ENCODE measurements at regions not wholly inside any gene's neighbourhood (a gene's known extent, or its start where the extent isn't known, plus 50 kb on each side); places are given as distances from the start of the nearest gene placed in this dataset.
"Not testable (repeated sequence)": the region's sequence is repeated elsewhere in the genome, so short reads cannot be mapped to it uniquely, and the experiment has no call there.

- no peak for DNase-seq
- H3K4me3 Mint-ChIP-seq = no peak overlapping the region
- peaks cover 8 to 23% (median 16%) of the 10 kb centered on the region in 3 donors for H3K27me3 Mint-ChIP-seq (ENCODE audit: low read depth in 3 of 3)
- H3K27ac Mint-ChIP-seq = no peak overlapping the region
- no peaks in the 10 kb centered on the region for H3K4me1 Mint-ChIP-seq
- no peaks in the 10 kb centered on the region for H3K9me3 Mint-ChIP-seq
- no peaks in the 10 kb centered on the region for H3K36me3 Mint-ChIP-seq
Measured at GRCh38 chr6:167684276-167685104, 142.2 kb upstream of the AFDN start.

GRCh38 chr6:167685654-167686053 is 141.1 kb upstream of the AFDN start:
- Mint-ChIP-seq H3K4me3 (no peak overlapping the region), H3K27ac (no peak overlapping the region), H3K4me1 (no peaks in the 10 kb centered on the region), H3K9me3 (no peaks in the 10 kb centered on the region), H3K27me3 (ENCODE audit: low read depth in 3 of 3) (peaks cover 8 to 20% (median 14%) of the 10 kb centered on the region in 3 donors), H3K36me3 (no peaks in the 10 kb centered on the region)
- no peak for DNase-seq

GRCh38 chr6:167686204-167686893 is 140.4 kb upstream of the AFDN start:
- no peak for DNase-seq
- no peaks in the 10 kb centered on the region for H3K4me1 Mint-ChIP-seq
- H3K27ac Mint-ChIP-seq = no peak overlapping the region
- H3K36me3 Mint-ChIP-seq = no peaks in the 10 kb centered on the region
- H3K27me3 Mint-ChIP-seq (ENCODE audit: low read depth in 3 of 3) = peaks cover 8 to 22% (median 12%) of the 10 kb centered on the region in 3 donors
- H3K9me3 Mint-ChIP-seq = no peaks in the 10 kb centered on the region
- no peak overlapping the region for H3K4me3 Mint-ChIP-seq

- DNase-seq = no peak
- H3K27me3 Mint-ChIP-seq (ENCODE audit: low read depth in 3 of 3) = peaks cover 4 to 19% (median 5%) of the 10 kb centered on the region in 3 donors
- H3K4me3 Mint-ChIP-seq = no peak overlapping the region
- no peaks in the 10 kb centered on the region for H3K9me3 Mint-ChIP-seq
- H3K36me3 Mint-ChIP-seq = no peaks in the 10 kb centered on the region
- no peaks in the 10 kb centered on the region for H3K4me1 Mint-ChIP-seq
- no peak overlapping the region for H3K27ac Mint-ChIP-seq
Measured at GRCh38 chr6:167687116-167687725, 139.5 kb upstream of the AFDN start.

GRCh38 chr6:167688123-167688522 is 138.6 kb upstream of the AFDN start:
- no peaks in the 10 kb centered on the region for H3K4me1 Mint-ChIP-seq
- H3K36me3 Mint-ChIP-seq = no peaks in the 10 kb centered on the region
- no peak overlapping the region for H3K27ac Mint-ChIP-seq
- DNase-seq = no peak
- no peak overlapping the region for H3K4me3 Mint-ChIP-seq
- H3K27me3 Mint-ChIP-seq (ENCODE audit: low read depth in 3 of 3) = peaks cover 3 to 19% (median 3%) of the 10 kb centered on the region in 3 donors
- H3K9me3 Mint-ChIP-seq = no peaks in the 10 kb centered on the region

- H3K9me3 Mint-ChIP-seq = no peaks in the 10 kb centered on the region
- H3K27ac Mint-ChIP-seq = no peak overlapping the region
- no peak for DNase-seq
- no peak overlapping the region for H3K4me3 Mint-ChIP-seq
- H3K36me3 Mint-ChIP-seq = no peaks in the 10 kb centered on the region
- H3K4me1 Mint-ChIP-seq = no peaks in the 10 kb centered on the region
- H3K27me3 Mint-ChIP-seq (ENCODE audit: low read depth in 3 of 3) = peaks cover 2 to 18% (median 3%) of the 10 kb centered on the region in 3 donors
Measured at GRCh38 chr6:167689278-167689677, 137.4 kb upstream of the AFDN start.

- no peaks in the 10 kb centered on the region for H3K4me1 Mint-ChIP-seq
- no peak overlapping the region for H3K4me3 Mint-ChIP-seq
- no peaks in the 10 kb centered on the region for H3K9me3 Mint-ChIP-seq
- no peak for DNase-seq
- no peaks in the 10 kb centered on the region for H3K36me3 Mint-ChIP-seq
- H3K27ac Mint-ChIP-seq = no peak overlapping the region
- peaks cover 2 to 17% (median 6%) of the 10 kb centered on the region in 3 donors for H3K27me3 Mint-ChIP-seq (ENCODE audit: low read depth in 3 of 3)
Measured at GRCh38 chr6:167689751-167690150, 137.0 kb upstream of the AFDN start.

- peaks cover 0 to 13% (median 8%) of the 10 kb centered on the region in 3 donors for H3K27me3 Mint-ChIP-seq (ENCODE audit: low read depth in 3 of 3)
- H3K4me1 Mint-ChIP-seq, H3K27ac Mint-ChIP-seq, H3K36me3 Mint-ChIP-seq, H3K9me3 Mint-ChIP-seq, DNase-seq, H3K4me3 Mint-ChIP-seq: not testable (repeated sequence)
Measured at GRCh38 chr6:167690167-167690922, 136.4 kb upstream of the AFDN start.

GRCh38 chr6:167690931-167691330 is 135.8 kb upstream of the AFDN start:
- no peak overlapping the region for H3K4me3 Mint-ChIP-seq
- H3K4me1 Mint-ChIP-seq = no peaks in the 10 kb centered on the region
- no peaks in the 10 kb centered on the region for H3K9me3 Mint-ChIP-seq
- no peaks in the 10 kb centered on the region for H3K36me3 Mint-ChIP-seq
- H3K27ac Mint-ChIP-seq = no peak overlapping the region
- peaks cover 0 to 12% (median 8%) of the 10 kb centered on the region in 3 donors for H3K27me3 Mint-ChIP-seq (ENCODE audit: low read depth in 3 of 3)
- no peak for DNase-seq

- Mint-ChIP-seq H3K9me3 (no peaks in the 10 kb centered on the region), H3K4me1 (no peaks in the 10 kb centered on the region), H3K36me3 (no peaks in the 10 kb centered on the region), H3K27ac (no peak overlapping the region), H3K27me3 (ENCODE audit: low read depth in 3 of 3) (peaks cover 0 to 10% (median 8%) of the 10 kb centered on the region in 3 donors), H3K4me3 (no peak overlapping the region)
- no peak for DNase-seq
Measured at GRCh38 chr6:167691533-167692312, 135.0 kb upstream of the AFDN start.

- H3K27me3 Mint-ChIP-seq (ENCODE audit: low read depth in 3 of 3); DNase-seq; H3K27ac Mint-ChIP-seq; H3K9me3 Mint-ChIP-seq; H3K4me1 Mint-ChIP-seq; H3K36me3 Mint-ChIP-seq; H3K4me3 Mint-ChIP-seq: not testable (repeated sequence)
Measured at GRCh38 chr6:167693478-167693877, 133.2 kb upstream of the AFDN start.

GRCh38 chr6:167695831-167696230 is 130.9 kb upstream of the AFDN start:
- Mint-ChIP-seq H3K9me3 (peaks cover 0 to 1% (median 0%) of the 10 kb centered on the region in 6 donors), H3K27me3 (ENCODE audit: low read depth in 3 of 3) (peaks cover 8 to 24% (median 12%) of the 10 kb centered on the region in 3 donors), H3K36me3 (no peaks in the 10 kb centered on the region), H3K4me3 (no peak overlapping the region), H3K4me1 (peaks cover 12 to 13% of the 10 kb centered on the region in 2 donors), H3K27ac (no peak overlapping the region)
- DNase-seq = no peak

GRCh38 chr6:167696296-167696695 is 130.4 kb upstream of the AFDN start:
- peaks cover 8 to 22% (median 12%) of the 10 kb centered on the region in 3 donors for H3K27me3 Mint-ChIP-seq (ENCODE audit: low read depth in 3 of 3)
- H3K36me3 Mint-ChIP-seq = no peaks in the 10 kb centered on the region
- H3K4me1 Mint-ChIP-seq = peaks cover 12 to 13% of the 10 kb centered on the region in 2 donors
- DNase-seq = no peak
- no peak overlapping the region for H3K27ac Mint-ChIP-seq
- peaks cover 0 to 4% (median 0%) of the 10 kb centered on the region in 6 donors for H3K9me3 Mint-ChIP-seq
- H3K4me3 Mint-ChIP-seq = no peak overlapping the region

Data from immature natural killer cell (primary cell).